ENCODE measurements at regions not wholly inside any gene's neighbourhood (a gene's known extent, or its start where the extent isn't known, plus 50 kb on each side); places are given as distances from the start of the nearest gene placed in this dataset.

DNA sequence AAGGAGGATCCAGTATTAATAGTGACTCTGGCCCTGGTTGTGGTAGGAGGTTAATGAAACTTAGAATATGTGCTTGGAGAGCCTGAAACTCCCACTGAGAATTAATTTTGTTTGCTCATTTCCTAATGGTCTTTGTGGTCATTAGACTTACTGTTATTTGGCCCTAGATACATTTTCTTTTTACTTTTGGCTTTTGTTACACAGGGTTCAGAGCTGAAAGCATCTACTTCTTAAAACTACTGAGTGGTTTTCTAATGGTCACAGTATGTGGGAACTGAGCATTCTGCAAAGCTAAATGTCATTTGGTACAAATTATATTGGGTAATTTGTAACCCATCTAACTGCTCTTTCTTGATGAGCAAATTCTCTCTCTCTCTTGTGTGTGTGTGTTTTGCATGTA is 433.4 kb upstream of the IL12A start:
- TF ChIP-seq, protein P1, sequence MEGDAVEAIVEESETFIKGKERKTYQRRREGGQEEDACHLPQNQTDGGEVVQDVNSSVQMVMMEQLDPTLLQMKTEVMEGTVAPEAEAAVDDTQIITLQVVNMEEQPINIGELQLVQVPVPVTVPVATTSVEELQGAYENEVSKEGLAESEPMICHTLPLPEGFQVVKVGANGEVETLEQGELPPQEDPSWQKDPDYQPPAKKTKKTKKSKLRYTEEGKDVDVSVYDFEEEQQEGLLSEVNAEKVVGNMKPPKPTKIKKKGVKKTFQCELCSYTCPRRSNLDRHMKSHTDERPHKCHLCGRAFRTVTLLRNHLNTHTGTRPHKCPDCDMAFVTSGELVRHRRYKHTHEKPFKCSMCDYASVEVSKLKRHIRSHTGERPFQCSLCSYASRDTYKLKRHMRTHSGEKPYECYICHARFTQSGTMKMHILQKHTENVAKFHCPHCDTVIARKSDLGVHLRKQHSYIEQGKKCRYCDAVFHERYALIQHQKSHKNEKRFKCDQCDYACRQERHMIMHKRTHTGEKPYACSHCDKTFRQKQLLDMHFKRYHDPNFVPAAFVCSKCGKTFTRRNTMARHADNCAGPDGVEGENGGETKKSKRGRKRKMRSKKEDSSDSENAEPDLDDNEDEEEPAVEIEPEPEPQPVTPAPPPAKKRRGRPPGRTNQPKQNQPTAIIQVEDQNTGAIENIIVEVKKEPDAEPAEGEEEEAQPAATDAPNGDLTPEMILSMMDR (conservative IDR thresholded peaks at IDR 0.05; ENCODE audit: low read depth, low read length), result no peak
- DNase-seq (ENCODE audit: low read depth), result no peak
- H3K4me3 ChIP-seq (ENCODE audit: low read length), result no peak overlapping the region

DNA sequence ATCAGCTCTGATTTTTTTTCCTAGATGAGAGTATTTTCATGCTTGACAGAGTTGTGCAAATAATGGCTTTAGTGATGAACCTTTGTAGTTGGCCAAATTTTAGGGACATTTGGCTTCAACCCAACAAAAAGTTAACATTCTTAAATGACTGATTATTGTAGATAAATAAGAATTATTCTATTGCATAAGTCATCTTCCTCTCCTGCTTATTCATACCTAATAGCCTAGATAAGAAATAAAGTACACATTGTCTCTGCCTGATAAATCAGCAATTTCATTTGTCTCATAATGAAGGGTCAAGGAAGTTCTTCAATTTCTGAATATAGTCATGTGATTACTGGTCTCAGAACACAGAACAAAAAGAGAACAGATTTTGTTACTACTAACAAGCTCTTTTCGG is 428.9 kb upstream of the IL12A start:
- DNase-seq (ENCODE audit: low read depth), result no peak
- no peak overlapping the region for H3K4me3 ChIP-seq (ENCODE audit: low read length)
- TF ChIP-seq, protein P1 (conservative IDR thresholded peaks at IDR 0.05; ENCODE audit: low read depth, low read length), result no peak

DNA sequence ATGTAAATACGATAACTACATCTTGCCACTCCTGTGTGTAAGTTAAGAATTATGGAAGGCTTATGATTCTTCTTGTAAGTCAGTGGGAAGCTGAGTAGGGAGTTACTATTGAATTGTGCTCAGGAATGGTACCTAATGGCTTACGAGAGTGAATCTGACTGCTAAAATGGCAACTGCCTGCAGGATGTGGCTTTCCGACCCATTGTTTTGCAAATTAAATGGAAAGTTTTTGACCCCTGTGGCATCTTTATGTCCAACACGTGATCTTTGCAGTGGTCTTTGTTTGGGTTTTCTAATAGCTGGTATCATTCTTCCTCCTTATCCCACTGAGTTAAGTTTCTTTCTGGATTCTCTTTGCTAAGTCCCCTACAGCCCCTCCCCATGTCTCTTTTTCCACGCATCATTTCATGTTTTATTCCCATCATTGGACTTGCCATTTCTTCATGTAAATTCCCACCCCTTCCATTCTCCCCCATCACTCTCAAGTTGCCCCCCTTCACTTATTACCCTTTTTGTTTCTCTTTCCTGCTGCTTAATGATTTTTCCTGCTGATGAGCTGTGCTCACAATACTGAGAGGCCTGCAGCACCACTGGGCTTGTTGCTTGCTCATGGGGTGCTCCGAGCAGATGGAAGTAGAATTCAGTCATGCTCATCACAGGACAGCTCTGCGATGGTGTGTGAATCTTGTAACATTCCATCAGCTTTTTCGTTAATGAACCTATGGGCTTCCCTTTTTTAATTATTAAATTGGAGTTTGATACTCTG is 428.2 kb upstream of the IL12A start:
- H3K4me3 ChIP-seq (ENCODE audit: low read length), result no peak overlapping the region
- TF ChIP-seq, protein P1 (conservative IDR thresholded peaks at IDR 0.05; ENCODE audit: low read depth, low read length), result no peak

DNA sequence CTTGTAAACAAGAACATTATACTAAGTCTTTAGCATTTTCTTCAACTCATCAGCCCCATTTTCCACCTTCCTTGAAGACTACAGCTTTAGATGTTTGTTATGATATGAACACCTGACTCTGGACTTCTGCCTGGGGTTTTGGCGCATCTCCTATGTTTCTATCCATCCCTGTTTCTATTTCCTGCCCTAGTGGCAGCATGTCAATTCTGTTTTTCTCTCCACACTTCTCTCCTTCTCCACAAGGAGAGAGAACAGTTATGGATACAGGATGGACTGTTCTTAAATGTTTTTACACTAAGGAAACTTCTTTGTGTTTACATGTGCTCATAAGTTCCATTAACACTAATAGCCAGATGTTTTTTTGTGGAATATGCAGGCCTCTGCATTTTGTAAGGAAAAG is 423.3 kb upstream of the IL12A start:
- TF ChIP-seq, protein P1 (conservative IDR thresholded peaks at IDR 0.05; ENCODE audit: low read depth, low read length), result peak; percentile 9
- no peak for DNase-seq (ENCODE audit: low read depth)
- H3K4me3 ChIP-seq (ENCODE audit: low read length), result no peak overlapping the region

More for the DNA sequence above, 428.2 kb upstream of the IL12A start:
- DNase-seq (ENCODE audit: low read depth), result no peak

DNA sequence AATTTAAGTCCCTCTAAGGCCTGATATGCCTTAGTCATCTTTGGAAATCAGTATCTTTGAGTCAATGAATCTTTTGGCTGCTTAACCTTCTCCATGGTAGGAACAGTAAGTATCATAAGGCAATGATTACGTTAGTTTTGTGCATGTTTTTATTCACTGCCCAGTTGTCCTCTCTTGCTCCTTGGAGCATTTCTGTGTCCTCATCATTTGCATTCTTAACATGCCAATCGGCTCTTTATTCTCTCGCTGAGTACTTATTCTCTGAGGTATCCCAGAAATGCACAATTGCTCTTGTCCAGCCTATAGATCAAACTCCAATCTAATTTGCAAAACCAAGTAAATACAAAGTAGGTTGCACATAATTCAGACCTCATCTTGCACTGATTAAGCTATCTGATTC is 405.0 kb upstream of the IL12A start:
- H3K4me3 ChIP-seq (ENCODE audit: low read length), result no peak overlapping the region
- no peak for DNase-seq (ENCODE audit: low read depth)
- TF ChIP-seq, protein P1 (conservative IDR thresholded peaks at IDR 0.05; ENCODE audit: low read depth, low read length), result no peak

DNA sequence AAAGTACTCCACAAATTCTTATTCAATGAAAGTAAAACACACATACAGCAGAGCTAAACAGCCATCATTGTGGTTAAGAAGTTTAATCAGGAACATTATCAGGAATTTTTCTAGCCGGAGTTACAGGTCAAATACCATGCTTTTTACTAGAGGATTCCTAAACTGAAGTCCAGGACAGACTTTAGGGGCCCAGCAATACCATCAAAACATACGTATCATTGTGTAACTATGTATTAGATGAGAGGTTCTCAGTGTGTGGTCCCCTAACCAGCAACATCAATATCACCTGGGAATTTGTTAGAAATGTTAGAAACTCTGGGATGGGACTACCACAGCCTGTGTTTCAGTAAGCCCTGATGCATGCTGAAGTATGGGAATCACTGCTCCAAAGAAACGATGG is 404.2 kb upstream of the IL12A start:
- TF ChIP-seq, protein P1 (conservative IDR thresholded peaks at IDR 0.05; ENCODE audit: low read depth, low read length), result no peak

DNA sequence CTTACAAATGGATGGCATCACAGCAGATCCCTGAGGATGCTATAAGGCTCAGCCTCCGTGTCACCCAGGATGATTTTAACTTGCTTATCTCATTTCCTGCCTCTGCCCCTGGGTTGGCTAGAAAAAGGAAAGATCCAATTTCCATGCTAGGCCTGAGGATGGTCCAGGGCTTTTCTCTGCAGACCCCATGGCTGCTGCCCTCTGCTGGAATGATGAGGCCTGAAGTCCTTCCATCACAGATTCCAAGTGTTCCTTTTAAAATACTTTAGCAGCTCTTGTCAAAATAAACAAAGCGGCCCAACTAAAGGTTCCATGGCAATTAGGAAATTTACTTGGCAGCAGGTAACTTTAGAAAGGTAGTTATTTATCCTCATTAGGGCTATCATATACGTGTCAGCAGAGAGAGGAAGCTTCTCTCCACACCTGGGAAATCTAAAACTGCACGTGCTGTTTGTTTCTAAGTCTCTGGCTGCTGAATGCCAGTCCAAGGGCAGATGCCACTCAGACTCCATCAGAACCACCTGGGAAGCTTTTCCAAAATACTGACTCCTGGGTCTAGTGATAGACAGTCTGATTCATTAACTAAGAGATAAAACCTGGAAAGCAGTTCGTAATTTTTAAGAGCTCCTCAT is 401.9 kb upstream of the IL12A start:
- TF ChIP-seq, protein P1 (conservative IDR thresholded peaks at IDR 0.05; ENCODE audit: low read depth, low read length), result peak; percentile 89
- DNase-seq (ENCODE audit: low read depth), result no peak
- no peak overlapping the region for H3K4me3 ChIP-seq (ENCODE audit: low read length)

More for the DNA sequence above, 404.2 kb upstream of the IL12A start:
- no peak overlapping the region for H3K4me3 ChIP-seq (ENCODE audit: low read length)
- no peak for DNase-seq (ENCODE audit: low read depth)
